ENCODE measurements at regions not wholly inside any gene's neighbourhood (a gene's known extent, or its start where the extent isn't known, plus 50 kb on each side); places are given as distances from the start of the nearest gene placed in this dataset.
"Not testable (repeated sequence)": the region's sequence is repeated elsewhere in the genome, so short reads cannot be mapped to it uniquely, and the experiment has no call there.

GRCh38 chrX:144601010-144601409, 646.3 kb upstream of the SPANXN1 start:
- Histone ChIP-seq H3K9me3 (no peaks in the 10 kb centered on the region), H3K27ac (no peak overlapping the region), H3K4me1 (no peaks in the 10 kb centered on the region), H3K4me3 (no peak overlapping the region), H3K27me3 (no peaks in the 10 kb centered on the region), H3K36me3 (no peaks in the 10 kb centered on the region)
- TF ChIP-seq CTCF (IDR thresholded peaks at IDR 0.05) (no peak), POLR2AphosphoS5 (IDR thresholded peaks at IDR 0.05; ENCODE audit: insufficient read depth in 1 of 2, low read depth in 1 of 2) (no peak), POLR2A (IDR thresholded peaks at IDR 0.05) (no peak)
- DNase-seq (ENCODE audit: extremely low spot score in 2 of 2) = no peak
- intact Hi-C loops (cut with DNase I) = no loop called here

GRCh38 chrX:144612076-144612475, 635.2 kb upstream of the SPANXN1 start:
- no peaks in the 10 kb centered on the region for H3K4me1 ChIP-seq
- H3K27me3 ChIP-seq = no peaks in the 10 kb centered on the region
- H3K36me3 ChIP-seq = no peaks in the 10 kb centered on the region
- TF ChIP-seq POLR2AphosphoS5 (IDR thresholded peaks at IDR 0.05; ENCODE audit: insufficient read depth in 1 of 2, low read depth in 1 of 2) (no peak), CTCF (IDR thresholded peaks at IDR 0.05) (no peak), POLR2A (IDR thresholded peaks at IDR 0.05) (no peak)
- no peaks in the 10 kb centered on the region for H3K9me3 ChIP-seq
- H3K27ac ChIP-seq = no peak overlapping the region
- no peak for DNase-seq (ENCODE audit: extremely low spot score in 2 of 2)
- intact Hi-C loops (cut with DNase I) = no loop called here
- no peak overlapping the region for H3K4me3 ChIP-seq

- Histone ChIP-seq H3K4me3 (no peak overlapping the region), H3K36me3 (no peaks in the 10 kb centered on the region), H3K27ac (no peak overlapping the region), H3K4me1 (no peaks in the 10 kb centered on the region), H3K9me3 (no peaks in the 10 kb centered on the region), H3K27me3 (no peaks in the 10 kb centered on the region)
- no peak for DNase-seq (ENCODE audit: extremely low spot score in 2 of 2)
- TF ChIP-seq POLR2A (IDR thresholded peaks at IDR 0.05) = no peak
- no peak for TF ChIP-seq POLR2AphosphoS5 (IDR thresholded peaks at IDR 0.05; ENCODE audit: insufficient read depth in 1 of 2, low read depth in 1 of 2)
- TF ChIP-seq CTCF (IDR thresholded peaks at IDR 0.05) = no peak
- intact Hi-C loops (cut with DNase I) = no loop called here
Observed at GRCh38 chrX:144616317-144616716, 631.0 kb upstream of the SPANXN1 start.

GRCh38 chrX:144627947-144628346, 619.4 kb upstream of the SPANXN1 start:
- Histone ChIP-seq H3K27me3 (no peaks in the 10 kb centered on the region), H3K9me3 (no peaks in the 10 kb centered on the region), H3K27ac (no peak overlapping the region), H3K4me3 (no peak overlapping the region), H3K36me3 (no peaks in the 10 kb centered on the region), H3K4me1 (no peaks in the 10 kb centered on the region)
- intact Hi-C loops (cut with DNase I) = no loop called here
- TF ChIP-seq CTCF (IDR thresholded peaks at IDR 0.05) (no peak), POLR2AphosphoS5 (IDR thresholded peaks at IDR 0.05; ENCODE audit: insufficient read depth in 1 of 2, low read depth in 1 of 2) (no peak), POLR2A (IDR thresholded peaks at IDR 0.05) (no peak)
- no peak for DNase-seq (ENCODE audit: extremely low spot score in 2 of 2)

GRCh38 chrX:144634451-144634850, 612.9 kb upstream of the SPANXN1 start:
- H3K27ac ChIP-seq; DNase-seq (ENCODE audit: extremely low spot score in 2 of 2); H3K4me3 ChIP-seq; H3K27me3 ChIP-seq; H3K9me3 ChIP-seq; intact Hi-C loops (cut with DNase I); H3K36me3 ChIP-seq; H3K4me1 ChIP-seq: not testable (repeated sequence)

GRCh38 chrX:144637731-144638130, 609.6 kb upstream of the SPANXN1 start:
- intact Hi-C loops (cut with DNase I) = no loop called here

More at GRCh38 chrX:144637731-144638130, 609.6 kb upstream of the SPANXN1 start:
- no peaks in the 10 kb centered on the region for H3K4me1 ChIP-seq
- no peak overlapping the region for H3K27ac ChIP-seq
- no peak for TF ChIP-seq CTCF (IDR thresholded peaks at IDR 0.05)
- no peak for TF ChIP-seq POLR2A (IDR thresholded peaks at IDR 0.05)
- H3K4me3 ChIP-seq = no peak overlapping the region
- no peaks in the 10 kb centered on the region for H3K27me3 ChIP-seq
- no peaks in the 10 kb centered on the region for H3K36me3 ChIP-seq
- DNase-seq (ENCODE audit: extremely low spot score in 2 of 2) = no peak
- H3K9me3 ChIP-seq = no peaks in the 10 kb centered on the region
